Smooth muscle cell (in vitro differentiated cells): ENCODE measurements at regions not wholly inside any gene's neighbourhood (a gene's known extent, or its start where the extent isn't known, plus 50 kb on each side); places are given as distances from the start of the nearest gene placed in this dataset.

Experiments
- DNase-seq: peaks from one replicate; lab custom pipeline; 2025; ENCODE audit not compliant: unreplicated experiment; lab: John Stamatoyannopoulos, UW
- H2AFZ ChIP-seq: fragments of 200-600 bp; sonication (generic); 2 replicates; pipeline ENCODE4 v1.6.0; 2016; ENCODE audit warnings: antibody characterized with exemption, low read depth, mild to moderate bottlenecking
- H3F3A ChIP-seq: fragments of 200-600 bp; sonication (generic); 2 replicates; pipeline ENCODE4 v1.6.0; 2017; ENCODE audit warnings: antibody characterized with exemption, low read depth
- H3K27ac ChIP-seq: fragments of 200-600 bp; sonication (generic); 2 replicates; pipeline ENCODE4 v1.5.1; 2016; ENCODE audit warnings: low read depth, mild to moderate bottlenecking
- H3K27me3 ChIP-seq: fragments of 200-600 bp; sonication (generic); 2 replicates; pipeline ENCODE4 v1.6.1; 2016; ENCODE audit warnings: low read depth, mild to moderate bottlenecking
- H3K36me3 ChIP-seq: fragments of 200-600 bp; sonication (generic); 2 replicates; pipeline ENCODE4 v1.5.1; 2016; ENCODE audit warnings: low read depth
- H3K4me1 ChIP-seq: fragments of 200-600 bp; sonication (generic); 2 replicates; pipeline ENCODE4 v1.5.1; 2016; ENCODE audit warnings: low read depth
- H3K4me2 ChIP-seq: fragments of 200-600 bp; sonication (generic); 2 replicates; pipeline ENCODE4 v1.6.0; 2016; ENCODE audit warnings: mild to moderate bottlenecking
- H3K4me3 ChIP-seq: fragments of 200-600 bp; sonication (generic); 2 replicates; pipeline ENCODE4 v1.5.1; 2016; ENCODE audit warnings: mild to moderate bottlenecking
- H3K79me2 ChIP-seq: fragments of 200-600 bp; sonication (generic); 2 replicates; pipeline ENCODE4 v1.6.0; 2016; ENCODE audit warnings: low read depth, mild to moderate bottlenecking
- H3K9ac ChIP-seq: fragments of 200-600 bp; sonication (generic); 2 replicates; pipeline ENCODE4 v1.6.0; 2016; ENCODE audit warnings: low read depth
- H3K9me3 ChIP-seq: fragments of 200-600 bp; sonication (generic); replicated peaks from 2 replicates; pipeline ENCODE4 v1.5.1; 2016; ENCODE audit warnings: low read depth
- H4K20me1 ChIP-seq: fragments of 200-600 bp; sonication (generic); 2 replicates; pipeline ENCODE4 v1.6.0; 2016; ENCODE audit warnings: low read depth
- WGBS: methylation state at CpG from one replicate; pipeline ENCODE4 v1.1.7; 2016; ENCODE audit warnings: low lambda C conversion rate; 5-methylcytosine and 5-hydroxymethylcytosine counted together
- TF ChIP-seq, protein P1 (sequence below): fragments of 200-600 bp; sonication (generic); IDR thresholded peaks from 2 replicates; pipeline ENCODE4 v1.5.1; 2017; ENCODE audit warnings: borderline replicate concordance, mild to moderate bottlenecking, antibody characterized with exemption; ENCODE audit not compliant: insufficient read depth, poor library complexity, severe bottlenecking

DNA sequence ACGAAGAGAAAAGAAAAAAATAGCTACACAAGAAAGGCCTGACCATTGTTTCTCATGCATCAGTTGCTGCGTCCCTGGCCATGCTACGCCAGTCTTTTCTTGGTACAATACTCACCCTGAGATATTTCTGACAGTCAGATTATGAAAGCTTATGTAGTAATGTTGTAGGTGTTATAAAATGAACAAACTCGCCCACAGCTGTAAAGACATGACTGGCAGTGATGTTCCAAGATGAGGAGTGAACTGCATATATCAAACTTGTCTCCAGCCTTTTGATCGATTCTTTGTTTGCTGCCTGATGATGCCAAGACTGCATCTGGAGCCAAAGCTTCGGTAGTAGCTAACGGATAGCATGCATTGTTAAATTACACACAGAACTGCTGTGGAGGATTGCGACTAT lies 822.7 kb downstream of the TUSC7 start:
- WGBS, result 88% methylated on average over 8 of the region's 8 CpGs
- Histone ChIP-seq H3K9me3 (no peaks in the 10 kb centered on the region), H3K4me2 (no peak overlapping the region), H3K9ac (no peak overlapping the region), H3K4me3 (no peak overlapping the region), H3K27ac (no peak overlapping the region), H2AFZ (no peak overlapping the region), H3K4me1 (no peaks in the 10 kb centered on the region), H4K20me1 (no peaks in the 10 kb centered on the region), H3K36me3 (no peaks in the 10 kb centered on the region), H3K79me2 (no peaks in the 10 kb centered on the region), H3F3A (no peaks in the 10 kb centered on the region), H3K27me3 (no peaks in the 10 kb centered on the region)
- TF ChIP-seq, protein P1, sequence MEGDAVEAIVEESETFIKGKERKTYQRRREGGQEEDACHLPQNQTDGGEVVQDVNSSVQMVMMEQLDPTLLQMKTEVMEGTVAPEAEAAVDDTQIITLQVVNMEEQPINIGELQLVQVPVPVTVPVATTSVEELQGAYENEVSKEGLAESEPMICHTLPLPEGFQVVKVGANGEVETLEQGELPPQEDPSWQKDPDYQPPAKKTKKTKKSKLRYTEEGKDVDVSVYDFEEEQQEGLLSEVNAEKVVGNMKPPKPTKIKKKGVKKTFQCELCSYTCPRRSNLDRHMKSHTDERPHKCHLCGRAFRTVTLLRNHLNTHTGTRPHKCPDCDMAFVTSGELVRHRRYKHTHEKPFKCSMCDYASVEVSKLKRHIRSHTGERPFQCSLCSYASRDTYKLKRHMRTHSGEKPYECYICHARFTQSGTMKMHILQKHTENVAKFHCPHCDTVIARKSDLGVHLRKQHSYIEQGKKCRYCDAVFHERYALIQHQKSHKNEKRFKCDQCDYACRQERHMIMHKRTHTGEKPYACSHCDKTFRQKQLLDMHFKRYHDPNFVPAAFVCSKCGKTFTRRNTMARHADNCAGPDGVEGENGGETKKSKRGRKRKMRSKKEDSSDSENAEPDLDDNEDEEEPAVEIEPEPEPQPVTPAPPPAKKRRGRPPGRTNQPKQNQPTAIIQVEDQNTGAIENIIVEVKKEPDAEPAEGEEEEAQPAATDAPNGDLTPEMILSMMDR, result no peak
- DNase-seq, result no peak

DNA sequence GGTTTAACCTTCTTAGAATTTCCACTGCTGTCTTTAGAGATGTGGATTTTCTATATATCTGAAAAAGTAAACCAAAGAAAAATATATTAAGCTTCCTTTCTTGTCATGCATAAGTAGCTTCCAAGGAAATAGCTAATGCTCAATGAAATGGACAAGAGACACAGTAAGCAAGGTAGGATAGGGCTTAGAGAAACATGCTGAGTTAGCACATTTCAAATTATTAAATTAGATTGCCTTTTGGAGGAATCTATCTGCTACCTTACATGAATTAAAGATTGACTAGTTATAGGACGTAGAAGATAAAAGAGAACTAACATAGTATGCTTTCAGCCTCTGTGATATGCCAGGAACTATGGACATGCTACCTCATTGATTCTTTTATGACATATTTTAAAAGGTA lies 824.6 kb downstream of the TUSC7 start:
- Histone ChIP-seq H3K27ac (no peak overlapping the region), H3K79me2 (no peaks in the 10 kb centered on the region), H4K20me1 (no peaks in the 10 kb centered on the region), H3K27me3 (no peaks in the 10 kb centered on the region), H3K4me1 (no peaks in the 10 kb centered on the region), H2AFZ (no peak overlapping the region), H3K9me3 (no peaks in the 10 kb centered on the region), H3K4me3 (no peak overlapping the region), H3K4me2 (no peak overlapping the region), H3F3A (no peaks in the 10 kb centered on the region), H3K9ac (no peak overlapping the region), H3K36me3 (no peaks in the 10 kb centered on the region)
- no peak for DNase-seq
- TF ChIP-seq, protein P1, result no peak
- WGBS, result 86% methylated on average over 1 of the region's 1 CpG

DNA sequence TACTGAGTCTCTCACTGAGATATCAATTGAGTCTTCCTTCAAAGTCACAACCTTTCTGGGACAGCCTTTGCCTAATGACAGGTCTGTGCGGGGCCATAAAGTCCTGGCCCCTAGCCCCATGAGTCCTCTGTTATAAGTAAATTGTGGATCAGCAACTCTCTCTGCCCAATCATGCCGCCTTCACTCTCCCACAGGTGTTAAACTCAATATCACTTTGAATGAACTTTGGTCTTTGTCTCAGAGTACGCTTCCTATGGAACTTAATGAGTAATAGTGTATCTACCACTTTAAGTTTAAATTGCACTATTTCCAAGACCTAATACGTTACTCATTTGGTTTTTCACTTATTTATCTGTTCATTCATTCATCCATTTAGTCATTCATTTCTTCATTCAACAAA lies 826.4 kb downstream of the TUSC7 start:
- TF ChIP-seq, protein P1, result no peak
- Histone ChIP-seq H3K4me1 (no peaks in the 10 kb centered on the region), H3K4me2 (no peak overlapping the region), H3K27me3 (no peaks in the 10 kb centered on the region), H3K9ac (no peak overlapping the region), H3K36me3 (no peaks in the 10 kb centered on the region), H3K4me3 (no peak overlapping the region), H3K79me2 (no peaks in the 10 kb centered on the region), H3K27ac (no peak overlapping the region), H3K9me3 (no peaks in the 10 kb centered on the region), H4K20me1 (no peaks in the 10 kb centered on the region), H3F3A (no peaks in the 10 kb centered on the region), H2AFZ (no peak overlapping the region)
- DNase-seq, result no peak
- 88% methylated on average over 4 of the region's 4 CpGs for WGBS

DNA sequence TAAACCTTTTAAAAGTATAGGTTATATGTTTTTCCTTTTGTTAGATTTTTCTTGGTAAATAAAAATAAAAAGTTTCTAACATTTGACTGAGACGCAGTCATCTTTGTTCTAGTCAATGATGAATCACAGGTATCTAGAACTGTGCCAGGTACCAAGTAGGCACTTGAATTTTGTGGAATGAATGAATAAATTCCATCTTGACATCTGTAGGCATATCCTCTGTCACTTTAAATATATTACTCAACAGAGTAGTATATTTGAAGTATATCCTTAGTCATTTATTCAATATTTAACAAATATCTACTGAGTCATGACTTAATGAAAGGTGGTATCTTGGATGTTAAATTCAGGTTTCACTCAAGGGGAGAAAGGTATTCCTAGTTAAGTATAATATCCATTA lies 828.4 kb downstream of the TUSC7 start:
- Histone ChIP-seq H2AFZ (no peak overlapping the region), H3K27me3 (no peaks in the 10 kb centered on the region), H3K9me3 (no peaks in the 10 kb centered on the region), H3F3A (no peaks in the 10 kb centered on the region), H3K4me3 (no peak overlapping the region), H3K4me1 (no peaks in the 10 kb centered on the region), H3K4me2 (no peak overlapping the region), H3K9ac (no peak overlapping the region), H4K20me1 (no peaks in the 10 kb centered on the region), H3K27ac (no peak overlapping the region), H3K79me2 (no peaks in the 10 kb centered on the region), H3K36me3 (no peaks in the 10 kb centered on the region)
- no peak for DNase-seq
- TF ChIP-seq, protein P1, result no peak
- 87% methylated on average over 1 of the region's 1 CpG for WGBS
